Activated CD4-positive, alpha-beta T cell treated with anti-CD3 and anti-CD28 coated beads, Interleukin-2, amount 10 ng/mL, durations not matched to agents 7 days and 5 days (primary cell): ENCODE measurements at regions not wholly inside any gene's neighbourhood (a gene's known extent, or its start where the extent isn't known, plus 50 kb on each side); places are given as distances from the start of the nearest gene placed in this dataset.

Experiments used
- CTCF ChIA-PET: fragments of 350-600 bp; sonication (Branson Sonifier 250); formaldehyde crosslinking; loops from one replicate; lab custom pipeline; 2021; ENCODE audit warnings: antibody characterized with exemption; lab: Charles Lee
- POLR2A ChIA-PET: fragments of 350-600 bp; sonication (Branson Sonifier 250); formaldehyde crosslinking; loops from one replicate; lab custom pipeline; 2021; ENCODE audit warnings: antibody characterized with exemption; lab: Charles Lee
- DNase-seq: peaks from one replicate; pipeline ENCODE4 v3.0.0-alpha.2; 2020
- H3K27ac Mint-ChIP-seq: one replicate; pipeline ENCODE4 v1.8.0; 2021; ENCODE audit warnings: mild to moderate bottlenecking, moderate library complexity, mixed read lengths
- H3K27me3 Mint-ChIP-seq: one replicate; pipeline ENCODE4 v1.8.0; 2021; ENCODE audit warnings: mixed read lengths
- H3K36me3 Mint-ChIP-seq: one replicate; pipeline ENCODE4 v1.8.0; 2021; ENCODE audit warnings: low read depth, mixed read lengths
- H3K4me1 Mint-ChIP-seq: one replicate; pipeline ENCODE4 v1.8.0; 2021; ENCODE audit warnings: mixed read lengths
- H3K4me3 Mint-ChIP-seq: one replicate; pipeline ENCODE4 v1.8.0; 2021; ENCODE audit warnings: mild to moderate bottlenecking, moderate library complexity, mixed read lengths
- H3K9me3 Mint-ChIP-seq: one replicate; pipeline ENCODE4 v1.8.0; 2021; ENCODE audit warnings: mixed read lengths

DNA sequence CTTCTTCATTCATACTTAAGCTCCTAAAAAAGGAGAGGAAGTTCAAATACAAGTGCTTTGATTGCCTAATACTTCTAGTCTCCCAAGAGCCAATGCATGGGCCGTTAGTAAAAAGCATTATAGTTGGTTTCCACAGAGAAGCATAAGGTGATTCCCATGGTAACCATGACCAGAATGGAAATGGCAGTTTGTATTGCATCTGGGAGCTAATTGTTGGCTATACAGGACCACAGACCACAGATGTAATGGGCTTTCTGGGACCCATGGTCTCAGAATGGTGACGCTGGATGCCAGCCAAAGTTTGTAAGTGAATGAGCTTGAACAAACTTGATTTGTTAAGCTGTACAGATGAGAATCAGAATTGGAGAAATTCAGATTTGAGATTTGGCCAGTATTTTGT lies 333.9 kb upstream of the C11orf87 start:
- Mint-ChIP-seq H3K27ac (no peak overlapping the region), H3K4me1 (no peaks in the 10 kb centered on the region), H3K27me3 (no peaks in the 10 kb centered on the region), H3K9me3 (peaks cover 3% of the 10 kb centered on the region), H3K4me3 (no peak overlapping the region), H3K36me3 (no peaks in the 10 kb centered on the region)
- DNase-seq: no peak
- CTCF ChIA-PET: no interaction called here
- POLR2A ChIA-PET: no interaction called here

DNA sequence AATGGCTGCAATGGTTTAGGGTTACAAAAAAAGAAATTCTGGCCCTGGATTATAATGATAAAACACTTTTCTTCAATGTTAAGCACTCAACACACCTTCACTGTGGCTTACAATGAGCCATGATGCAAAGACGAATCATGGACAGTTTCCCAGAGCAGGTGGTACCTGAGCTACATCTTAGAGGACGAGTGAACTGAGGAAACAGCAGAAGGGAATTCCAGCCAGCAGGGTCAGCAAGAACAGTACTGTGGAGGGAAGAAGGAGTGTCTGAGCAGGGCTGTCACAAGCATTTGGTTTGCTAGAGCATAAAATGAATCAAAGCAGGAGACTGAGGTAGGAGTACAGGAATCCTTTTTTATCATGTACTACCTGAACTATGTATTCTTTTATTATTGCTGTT lies 332.8 kb upstream of the C11orf87 start:
- POLR2A ChIA-PET: no interaction called here
- Mint-ChIP-seq H3K4me1 (no peaks in the 10 kb centered on the region), H3K4me3 (no peak overlapping the region), H3K9me3 (peaks cover 3% of the 10 kb centered on the region), H3K27ac (no peak overlapping the region), H3K27me3 (no peaks in the 10 kb centered on the region), H3K36me3 (no peaks in the 10 kb centered on the region)
- CTCF ChIA-PET: no interaction called here
- no peak for DNase-seq

DNA sequence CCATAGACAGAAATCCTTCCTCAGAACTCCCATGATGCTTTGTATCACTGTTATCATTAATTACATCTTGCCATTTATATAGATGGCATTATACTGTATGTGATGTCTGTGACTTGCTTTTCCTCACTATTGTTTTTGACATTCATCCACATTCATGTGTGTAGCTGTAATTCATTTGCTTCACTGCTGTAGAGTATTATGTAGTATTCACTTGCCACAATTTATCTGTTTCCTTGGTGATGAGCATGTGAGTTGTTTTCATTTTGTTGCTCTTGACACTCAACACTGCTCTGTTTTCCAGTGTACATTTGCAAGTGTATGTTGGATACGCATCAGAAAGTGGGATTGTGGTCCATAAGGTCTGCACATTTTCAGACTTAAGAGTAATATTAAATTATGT lies 328.6 kb upstream of the C11orf87 start:
- Mint-ChIP-seq H3K36me3 (no peaks in the 10 kb centered on the region), H3K27me3 (no peaks in the 10 kb centered on the region), H3K4me1 (no peaks in the 10 kb centered on the region), H3K4me3 (no peak overlapping the region), H3K9me3 (peaks cover 3% of the 10 kb centered on the region), H3K27ac (no peak overlapping the region)
- POLR2A ChIA-PET: no interaction called here
- CTCF ChIA-PET: no interaction called here
- no peak for DNase-seq

DNA sequence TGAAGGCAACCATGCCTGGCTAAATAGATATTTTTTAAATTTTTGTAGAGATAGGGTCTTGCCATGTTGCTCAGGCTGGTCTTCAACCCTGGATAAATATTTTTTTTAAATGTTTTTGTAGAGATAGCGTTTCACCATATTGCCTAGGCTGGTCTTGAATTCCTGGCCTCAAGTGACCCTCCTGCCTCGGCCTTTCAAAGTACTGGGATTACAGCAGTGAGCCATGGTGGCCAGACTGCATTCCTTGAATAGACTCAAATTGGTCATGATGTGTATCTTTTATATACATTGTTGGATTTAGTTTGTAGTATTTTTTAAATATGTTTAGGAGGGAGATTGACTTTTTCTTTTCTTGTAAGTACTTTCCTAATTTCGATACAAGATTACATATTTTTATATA lies 325.7 kb upstream of the C11orf87 start:
- Mint-ChIP-seq H3K4me1 (no peaks in the 10 kb centered on the region), H3K4me3 (no peak overlapping the region), H3K36me3 (no peaks in the 10 kb centered on the region), H3K27me3 (no peaks in the 10 kb centered on the region), H3K27ac (no peak overlapping the region), H3K9me3 (peaks cover 3% of the 10 kb centered on the region)
- no peak for DNase-seq
- ChIA-PET POLR2A (no interaction called here), CTCF (no interaction called here)

DNA sequence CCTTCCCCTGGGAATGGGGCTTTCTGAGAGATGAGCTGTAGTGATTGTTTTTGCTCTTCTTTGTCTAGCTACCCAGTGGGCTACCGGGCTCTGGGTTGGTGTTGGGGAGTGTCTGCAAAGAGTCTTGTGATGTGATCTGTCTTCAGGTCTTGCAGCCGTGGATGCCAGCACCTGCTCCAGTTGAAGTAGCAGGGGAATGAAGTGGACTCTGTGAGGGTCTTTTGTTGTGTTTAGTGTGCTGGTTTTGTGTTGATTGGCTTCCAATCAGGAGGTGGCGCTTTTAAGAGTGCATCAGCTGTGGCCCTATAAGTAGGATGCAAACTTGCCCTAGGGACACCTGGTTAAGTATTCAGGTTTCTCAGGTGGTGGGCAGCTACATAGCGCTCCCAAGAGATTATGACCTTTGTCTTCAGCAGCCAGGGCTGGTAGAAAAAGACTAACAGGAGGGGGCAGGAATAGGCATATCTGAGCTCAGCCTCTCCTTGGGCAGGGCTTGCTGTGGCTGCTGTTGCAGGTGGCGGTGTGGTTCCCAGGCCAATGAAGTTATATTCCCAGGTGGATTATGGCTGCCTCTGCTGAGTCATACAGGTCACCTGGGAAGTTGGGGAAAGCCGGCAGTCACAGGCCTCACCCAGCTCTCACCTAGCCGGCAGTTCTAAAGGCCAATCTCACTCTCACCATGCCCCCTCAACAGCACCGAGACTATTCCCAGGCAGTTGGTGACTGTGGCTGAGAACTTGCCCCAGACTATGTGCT lies 315.7 kb upstream of the C11orf87 start:
- ChIA-PET CTCF (no interaction called here), POLR2A (no interaction called here)
- Mint-ChIP-seq H3K27me3 (peaks cover 5% of the 10 kb centered on the region), H3K4me3 (no peak overlapping the region), H3K4me1 (no peaks in the 10 kb centered on the region), H3K27ac (no peak overlapping the region), H3K9me3 (no peaks in the 10 kb centered on the region), H3K36me3 (no peaks in the 10 kb centered on the region)
- no peak for DNase-seq

DNA sequence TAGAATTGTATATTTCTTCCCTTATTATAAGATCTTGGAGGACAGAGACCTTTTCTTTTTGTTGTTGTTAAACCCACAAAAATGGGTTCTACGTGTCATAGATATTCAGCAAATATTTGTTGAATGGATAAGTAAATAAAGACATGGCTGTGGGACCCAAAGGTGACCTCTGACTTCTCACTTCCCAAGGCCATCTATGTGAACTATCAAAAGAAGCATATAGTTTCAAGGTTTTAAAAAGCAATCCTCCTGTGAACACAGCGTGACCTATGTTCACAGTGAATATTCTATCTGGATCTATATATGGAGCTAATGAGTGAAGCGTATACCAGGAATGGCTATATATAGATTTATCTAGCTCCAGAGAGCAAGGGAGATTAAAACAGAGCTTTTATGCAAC lies 312.8 kb upstream of the C11orf87 start:
- Mint-ChIP-seq H3K36me3 (no peaks in the 10 kb centered on the region), H3K4me1 (no peaks in the 10 kb centered on the region), H3K9me3 (no peaks in the 10 kb centered on the region), H3K27ac (no peak overlapping the region), H3K4me3 (no peak overlapping the region), H3K27me3 (peaks cover 5% of the 10 kb centered on the region)
- POLR2A ChIA-PET: no interaction called here
- CTCF ChIA-PET: no interaction called here
- DNase-seq: no peak

DNA sequence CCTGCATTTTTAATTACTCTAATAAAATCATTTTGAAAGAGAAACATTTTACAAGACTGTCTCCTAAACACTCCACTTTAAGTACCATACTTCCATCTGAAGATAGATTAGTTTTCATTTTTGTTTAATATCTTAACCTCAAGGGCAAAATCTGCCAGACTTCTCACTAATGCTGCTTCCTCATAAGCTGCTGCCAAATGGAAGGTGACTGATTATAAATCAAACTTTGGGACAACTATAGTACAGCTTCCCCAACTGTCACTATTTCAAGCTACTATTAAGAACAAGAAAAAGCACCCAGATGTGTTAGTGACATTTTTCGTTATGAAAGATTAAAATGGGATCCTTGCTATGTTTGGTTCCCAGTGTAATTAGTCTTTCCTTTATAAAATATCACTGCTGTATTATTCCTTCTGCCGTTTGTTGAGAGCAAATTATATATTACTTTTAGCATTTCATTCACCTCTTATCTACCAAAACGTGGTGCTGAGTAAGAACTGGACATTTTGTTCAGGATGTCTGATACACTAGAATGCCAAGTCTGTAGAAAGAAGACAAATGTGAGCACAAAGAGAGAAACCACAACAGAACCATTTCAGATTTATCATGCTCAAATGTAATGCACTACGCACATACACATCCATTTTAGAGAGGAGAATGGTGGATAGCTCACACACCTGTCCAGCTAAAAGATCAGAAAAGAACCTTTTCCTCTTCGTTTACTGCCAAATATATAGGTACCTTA lies 312.2 kb upstream of the C11orf87 start:
- Mint-ChIP-seq H3K27me3 (peaks cover 5% of the 10 kb centered on the region), H3K9me3 (no peaks in the 10 kb centered on the region), H3K4me3 (no peak overlapping the region), H3K36me3 (no peaks in the 10 kb centered on the region), H3K27ac (no peak overlapping the region), H3K4me1 (no peaks in the 10 kb centered on the region)
- ChIA-PET POLR2A (no interaction called here), CTCF (no interaction called here)
- no peak for DNase-seq

DNA sequence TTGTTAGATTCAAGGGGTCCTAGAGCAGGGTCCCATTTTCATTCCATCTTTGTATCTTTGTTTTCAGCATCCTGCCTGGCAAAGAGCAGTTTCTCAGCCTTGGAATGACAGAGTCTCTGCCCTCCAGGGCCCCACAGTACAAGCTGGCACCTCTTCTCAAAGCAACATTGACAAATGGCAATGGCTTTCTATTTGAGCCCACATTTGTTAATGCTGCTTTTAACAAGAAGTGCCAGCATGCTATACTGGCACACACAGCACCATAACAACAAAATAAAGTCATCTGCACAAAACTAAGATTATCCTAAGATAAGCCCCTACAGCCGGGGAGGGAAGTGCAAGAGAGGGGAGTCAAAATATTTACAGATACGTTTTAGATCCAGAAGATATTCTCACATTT lies 309.7 kb upstream of the C11orf87 start:
- ChIA-PET POLR2A (no interaction called here), CTCF (no interaction called here)
- Mint-ChIP-seq H3K9me3 (no peaks in the 10 kb centered on the region), H3K4me1 (no peaks in the 10 kb centered on the region), H3K27me3 (no peaks in the 10 kb centered on the region), H3K27ac (no peak overlapping the region), H3K36me3 (no peaks in the 10 kb centered on the region), H3K4me3 (no peak overlapping the region)
- DNase-seq: no peak

DNA sequence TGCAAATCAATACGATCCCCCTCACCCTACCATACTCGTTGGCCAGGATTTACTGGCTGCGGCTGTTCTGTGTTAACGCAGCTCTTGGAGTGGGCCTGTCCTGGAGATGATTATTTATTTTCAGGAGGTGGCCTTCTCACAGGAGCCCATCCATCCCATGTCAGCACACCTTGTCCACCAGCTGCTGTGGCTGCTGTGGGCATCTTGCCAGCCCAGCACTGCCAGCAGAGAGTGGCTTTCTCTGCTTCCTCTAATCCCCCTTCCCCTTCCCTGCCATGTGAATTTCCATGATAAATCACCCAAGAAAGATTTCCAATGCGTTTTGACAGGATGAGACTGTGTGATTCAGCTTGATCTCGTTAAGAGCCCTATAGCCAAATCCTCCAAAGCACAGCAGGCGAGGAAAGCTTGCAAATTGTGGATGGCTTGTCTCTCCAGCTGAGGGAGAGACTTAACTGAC lies 309.1 kb upstream of the C11orf87 start:
- H3K27me3 Mint-ChIP-seq: no peaks in the 10 kb centered on the region

DNA sequence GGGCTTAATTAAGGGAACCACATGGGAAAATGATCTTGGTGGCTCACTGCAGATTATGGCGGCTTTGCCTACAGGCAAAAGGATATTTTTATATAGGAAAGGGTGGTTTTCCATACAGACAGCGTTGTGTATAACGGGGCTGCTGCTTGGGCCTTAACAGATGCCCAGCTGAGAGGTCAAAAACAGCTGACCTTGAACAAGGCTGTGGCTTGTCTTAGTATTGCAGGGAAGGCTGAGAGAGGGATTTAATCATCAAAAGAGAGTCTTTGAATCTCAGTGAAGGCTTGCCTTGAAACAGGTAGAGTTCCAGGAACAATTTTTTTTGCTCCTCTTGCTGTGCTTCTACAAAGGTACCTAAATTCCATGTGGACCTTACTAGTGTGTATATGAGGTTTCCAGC lies 301.6 kb upstream of the C11orf87 start:
- no peak for DNase-seq
- Mint-ChIP-seq H3K9me3 (no peaks in the 10 kb centered on the region), H3K4me1 (no peaks in the 10 kb centered on the region), H3K27me3 (no peaks in the 10 kb centered on the region), H3K36me3 (no peaks in the 10 kb centered on the region), H3K4me3 (no peak overlapping the region), H3K27ac (no peak overlapping the region)
- ChIA-PET CTCF (no interaction called here), POLR2A (no interaction called here)

More for the DNA sequence above, 309.1 kb upstream of the C11orf87 start:
- no peak overlapping the region for H3K27ac Mint-ChIP-seq
- H3K36me3 Mint-ChIP-seq: no peaks in the 10 kb centered on the region
- H3K9me3 Mint-ChIP-seq: no peaks in the 10 kb centered on the region
- ChIA-PET CTCF (no interaction called here), POLR2A (no interaction called here)
- no peak overlapping the region for H3K4me3 Mint-ChIP-seq
- H3K4me1 Mint-ChIP-seq: no peaks in the 10 kb centered on the region
- no peak for DNase-seq

DNA sequence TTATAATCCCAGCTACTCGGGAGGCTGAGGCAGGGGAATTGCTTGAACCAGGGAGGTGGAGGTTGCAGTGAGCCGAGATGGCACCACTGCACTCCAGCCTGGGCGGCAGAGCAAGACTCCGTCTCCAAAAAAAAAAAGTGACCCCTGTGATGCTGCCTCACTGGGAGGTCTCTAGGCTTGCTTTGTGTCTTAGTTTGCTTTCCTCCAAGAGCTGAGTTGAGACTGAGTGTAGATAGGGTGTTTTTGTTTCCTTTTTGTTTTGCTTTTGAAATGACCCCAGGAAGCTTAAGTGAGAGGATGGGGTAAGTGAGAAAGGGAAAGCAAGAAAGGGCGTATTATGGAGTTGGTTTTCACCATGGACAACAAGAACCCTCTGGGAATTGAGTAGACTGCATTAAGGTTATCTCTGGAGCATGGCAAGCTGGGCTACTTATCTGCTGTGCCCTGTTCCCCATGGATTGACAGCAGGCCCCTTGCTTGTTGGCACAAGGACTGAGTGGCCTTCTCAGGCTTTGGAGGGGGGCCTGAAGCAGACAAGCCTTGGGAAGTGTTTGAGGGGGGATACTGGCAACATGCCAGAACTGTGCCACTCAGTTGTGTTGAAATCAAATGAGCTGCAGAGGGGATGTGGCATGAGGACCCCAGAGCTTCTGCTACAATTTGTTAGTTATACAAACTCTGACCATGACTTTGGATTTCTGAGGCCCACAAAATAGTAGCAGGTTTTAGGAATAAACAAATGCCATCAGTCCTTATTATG lies 300.6 kb upstream of the C11orf87 start:
- no peaks in the 10 kb centered on the region for H3K4me1 Mint-ChIP-seq
- no peak overlapping the region for H3K4me3 Mint-ChIP-seq
- no peaks in the 10 kb centered on the region for H3K9me3 Mint-ChIP-seq
- ChIA-PET POLR2A (no interaction called here), CTCF (interaction anchor here (0.7 kb wide), 1 partner anchor 512 kb away, joined by 6 read pairs; no protein-coding TSS in a partner anchor)
- no peak for DNase-seq
- H3K36me3 Mint-ChIP-seq: no peaks in the 10 kb centered on the region
- H3K27me3 Mint-ChIP-seq: no peaks in the 10 kb centered on the region
- no peak overlapping the region for H3K27ac Mint-ChIP-seq

DNA sequence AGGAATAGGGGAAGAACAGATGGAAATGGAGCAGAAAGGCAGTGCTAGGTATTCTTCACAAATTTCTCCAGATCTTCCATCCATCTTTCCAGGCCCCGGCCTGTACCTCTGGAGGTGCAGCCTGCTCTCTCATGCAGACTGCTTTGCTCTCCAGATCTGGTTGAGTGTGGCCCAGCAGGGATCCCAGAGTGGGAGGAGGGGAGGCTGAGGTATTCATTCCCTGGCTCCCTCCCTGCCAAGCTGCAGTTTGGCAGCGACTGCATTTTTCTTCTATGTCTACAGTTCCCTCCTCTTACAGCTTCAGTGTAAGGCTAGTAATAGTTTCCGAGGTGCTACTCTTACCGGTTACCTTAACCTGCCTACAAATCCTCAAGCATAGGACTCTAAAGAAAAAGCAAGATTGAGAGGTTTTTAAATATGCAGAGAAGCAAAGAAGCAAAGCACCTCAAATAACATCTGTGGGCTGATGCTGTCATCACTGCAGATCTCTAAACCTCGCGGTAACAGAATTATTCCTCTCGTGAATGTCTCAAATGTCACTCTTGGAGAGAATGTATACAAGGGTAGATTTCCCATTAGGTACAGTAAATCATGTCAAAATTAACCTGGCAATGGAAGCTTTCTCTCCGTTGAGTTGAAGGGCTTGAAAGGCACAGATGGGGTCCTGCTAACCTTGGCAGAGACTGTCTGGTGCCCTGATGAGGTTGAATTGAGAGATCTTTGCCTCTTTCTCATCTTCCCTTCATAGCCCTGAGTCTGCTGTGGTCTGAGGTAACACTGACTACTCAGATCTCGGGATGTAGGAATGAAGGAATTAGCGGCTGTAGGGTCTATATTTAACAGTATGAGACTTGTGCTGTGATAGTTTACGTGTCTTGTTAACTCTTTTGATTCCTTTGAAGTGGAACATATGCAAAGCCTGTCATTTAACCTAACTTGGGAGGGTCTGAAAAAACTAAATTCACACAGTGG lies 297.9 kb upstream of the C11orf87 start:
- Mint-ChIP-seq H3K4me1 (no peaks in the 10 kb centered on the region), H3K4me3 (no peak overlapping the region), H3K27ac (no peak overlapping the region), H3K9me3 (no peaks in the 10 kb centered on the region), H3K27me3 (no peaks in the 10 kb centered on the region), H3K36me3 (no peaks in the 10 kb centered on the region)
- CTCF ChIA-PET: no interaction called here
- DNase-seq: no peak
- POLR2A ChIA-PET: no interaction called here
